ENCODE measurements at regions not wholly inside any gene's neighbourhood (a gene's known extent, or its start where the extent isn't known, plus 50 kb on each side); places are given as distances from the start of the nearest gene placed in this dataset.

DNA sequence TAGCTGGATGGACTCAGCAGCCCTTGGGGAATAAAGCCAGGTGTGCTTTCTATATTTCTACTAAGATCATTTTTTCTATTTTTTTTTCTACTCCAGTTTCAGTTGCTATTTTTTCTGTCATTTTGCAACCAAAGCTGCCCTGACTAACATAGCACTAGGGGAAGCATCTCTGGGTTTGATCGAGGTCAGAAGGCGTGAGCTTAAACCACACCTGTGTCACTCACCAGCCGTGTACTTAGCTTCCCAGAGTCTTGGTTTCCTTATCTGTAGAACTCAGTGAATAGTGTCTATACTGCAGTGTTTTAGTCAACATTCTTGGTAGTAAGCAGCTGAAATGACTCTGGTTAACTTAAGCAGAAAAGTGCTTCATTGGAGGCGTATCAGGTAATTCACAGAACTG lies 489.6 kb upstream of the SPRED2 start:
- Histone ChIP-seq H3K4me3 (no peak overlapping the region), H3K36me3 (no peaks in the 10 kb centered on the region)

GRCh38 chr2:65921116-65921515 lies 488.7 kb upstream of the SPRED2 start:
- DNase-seq: no peak
- H3K4me1 ChIP-seq: peaks cover 0 to 3% of the 10 kb centered on the region in 2 donors
- intact Hi-C loops (cut with DNase I; ENCODE audit: low total_unique reads): no loop called here

More for the DNA sequence above, 489.6 kb upstream of the SPRED2 start:
- intact Hi-C loops (cut with DNase I; ENCODE audit: low total_unique reads): no loop called here
- no peak for DNase-seq
- H3K27me3 ChIP-seq: no peaks in the 10 kb centered on the region
- H3K4me1 ChIP-seq: peaks cover 0 to under 1% of the 10 kb centered on the region in 2 donors
- H3K27ac ChIP-seq: no peak overlapping the region
- H3K9me3 ChIP-seq: no peaks in the 10 kb centered on the region
- TF ChIP-seq, protein P1, sequence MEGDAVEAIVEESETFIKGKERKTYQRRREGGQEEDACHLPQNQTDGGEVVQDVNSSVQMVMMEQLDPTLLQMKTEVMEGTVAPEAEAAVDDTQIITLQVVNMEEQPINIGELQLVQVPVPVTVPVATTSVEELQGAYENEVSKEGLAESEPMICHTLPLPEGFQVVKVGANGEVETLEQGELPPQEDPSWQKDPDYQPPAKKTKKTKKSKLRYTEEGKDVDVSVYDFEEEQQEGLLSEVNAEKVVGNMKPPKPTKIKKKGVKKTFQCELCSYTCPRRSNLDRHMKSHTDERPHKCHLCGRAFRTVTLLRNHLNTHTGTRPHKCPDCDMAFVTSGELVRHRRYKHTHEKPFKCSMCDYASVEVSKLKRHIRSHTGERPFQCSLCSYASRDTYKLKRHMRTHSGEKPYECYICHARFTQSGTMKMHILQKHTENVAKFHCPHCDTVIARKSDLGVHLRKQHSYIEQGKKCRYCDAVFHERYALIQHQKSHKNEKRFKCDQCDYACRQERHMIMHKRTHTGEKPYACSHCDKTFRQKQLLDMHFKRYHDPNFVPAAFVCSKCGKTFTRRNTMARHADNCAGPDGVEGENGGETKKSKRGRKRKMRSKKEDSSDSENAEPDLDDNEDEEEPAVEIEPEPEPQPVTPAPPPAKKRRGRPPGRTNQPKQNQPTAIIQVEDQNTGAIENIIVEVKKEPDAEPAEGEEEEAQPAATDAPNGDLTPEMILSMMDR (IDR thresholded peaks at IDR 0.05): no peak
- TF ChIP-seq POLR2A (IDR thresholded peaks at IDR 0.05): no peak

GRCh38 chr2:65920659-65921058 lies 488.3 kb upstream of the SPRED2 start:
- TF ChIP-seq, protein P1 (IDR thresholded peaks at IDR 0.05): no peak
- TF ChIP-seq POLR2A (IDR thresholded peaks at IDR 0.05): no peak
- Histone ChIP-seq H3K36me3 (no peaks in the 10 kb centered on the region), H3K9me3 (no peaks in the 10 kb centered on the region), H3K27me3 (no peaks in the 10 kb centered on the region), H3K27ac (no peak overlapping the region), H3K4me1 (peaks cover 0 to 3% of the 10 kb centered on the region in 2 donors), H3K4me3 (no peak overlapping the region)
- intact Hi-C loops (cut with DNase I; ENCODE audit: low total_unique reads): no loop called here
- no peak for DNase-seq

More at GRCh38 chr2:65921116-65921515, 488.7 kb upstream of the SPRED2 start:
- no peak overlapping the region for H3K27ac ChIP-seq
- no peaks in the 10 kb centered on the region for H3K27me3 ChIP-seq
- no peak overlapping the region for H3K4me3 ChIP-seq
- no peak for TF ChIP-seq POLR2A (IDR thresholded peaks at IDR 0.05)
- TF ChIP-seq, protein P1 (IDR thresholded peaks at IDR 0.05): no peak
- no peaks in the 10 kb centered on the region for H3K9me3 ChIP-seq
- no peaks in the 10 kb centered on the region for H3K36me3 ChIP-seq

GRCh38 chr2:65919550-65920188 lies 487.3 kb upstream of the SPRED2 start:
- intact Hi-C loops (cut with DNase I; ENCODE audit: low total_unique reads): no loop called here
- no peak for DNase-seq
- Histone ChIP-seq H3K9me3 (no peaks in the 10 kb centered on the region), H3K27ac (no peak overlapping the region), H3K36me3 (no peaks in the 10 kb centered on the region), H3K4me3 (no peak overlapping the region), H3K27me3 (no peaks in the 10 kb centered on the region), H3K4me1 (peaks cover 0 to 3% of the 10 kb centered on the region in 2 donors)
- no peak for TF ChIP-seq POLR2A (IDR thresholded peaks at IDR 0.05)
- TF ChIP-seq, protein P1 (IDR thresholded peaks at IDR 0.05): no peak

DNA sequence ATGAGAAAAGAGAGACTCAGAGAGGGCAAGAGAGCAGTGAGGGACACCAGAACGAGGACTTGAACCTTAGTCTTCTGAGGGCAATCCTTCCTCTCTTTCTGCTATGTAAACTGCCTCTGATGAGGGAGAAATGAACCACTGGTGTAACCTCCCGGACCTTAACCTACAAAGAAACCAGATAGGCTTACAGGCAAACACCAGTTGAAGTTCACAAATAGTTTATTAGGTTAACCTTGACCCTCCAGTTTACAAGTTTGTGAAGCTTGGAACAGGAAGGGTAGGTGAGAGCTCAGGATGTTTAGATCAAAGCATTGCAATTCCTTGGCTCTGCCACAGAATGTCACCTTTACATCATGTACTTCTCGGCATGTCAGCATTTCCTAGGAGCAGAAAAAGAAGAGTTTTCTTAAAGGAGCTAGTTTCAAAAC lies 486.4 kb upstream of the SPRED2 start:
- no peak for DNase-seq
- Histone ChIP-seq H3K27ac (peak overlapping the region; percentile 51 to 60), H3K4me1 (peaks cover 0 to 3% of the 10 kb centered on the region in 2 donors), H3K36me3 (no peaks in the 10 kb centered on the region), H3K27me3 (no peaks in the 10 kb centered on the region), H3K4me3 (no peak overlapping the region), H3K9me3 (no peaks in the 10 kb centered on the region)
- intact Hi-C loops (cut with DNase I; ENCODE audit: low total_unique reads): no loop called here
- TF ChIP-seq, protein P1 (IDR thresholded peaks at IDR 0.05): no peak
- no peak for TF ChIP-seq POLR2A (IDR thresholded peaks at IDR 0.05)
